Liver (tissue), 8 donors: ENCODE measurements at regions not wholly inside any gene's neighbourhood (a gene's known extent, or its start where the extent isn't known, plus 50 kb on each side); places are given as distances from the start of the nearest gene placed in this dataset.

Source experiments
- DNase-seq: peaks from one replicate; pipeline ENCODE4 v3.0.0-alpha.2; 2017; ENCODE audit warnings: low spot score
- H3K27ac ChIP-seq, 2 donors: one replicate each; pipeline ENCODE4 v1.7.0; 2013; ENCODE audit warnings: inconsistent platforms in 2 of 2, low read length in 2 of 2, control low read depth in 1 of 2, low read depth in 1 of 2, mild to moderate bottlenecking in 1 of 2
- H3K27me3 ChIP-seq, 4 donors: one replicate each; pipeline versions ENCODE4 v1.6.1 to v1.7.0; 2013; ENCODE audit warnings: low read length in 3 of 4, inconsistent platforms in 1 of 4, mild to moderate bottlenecking in 1 of 4, moderate library complexity in 1 of 4; ENCODE audit not compliant: control insufficient read depth in 4 of 4, insufficient read depth in 4 of 4
- H3K36me3 ChIP-seq, 4 donors: one replicate each; pipeline versions ENCODE4 v1.6.1 to v1.7.0; 2013; ENCODE audit warnings: low read length in 3 of 4, mild to moderate bottlenecking in 3 of 4, low read depth in 1 of 4, moderate library complexity in 1 of 4; ENCODE audit not compliant: control insufficient read depth in 4 of 4, insufficient read depth in 3 of 4
- H3K4me1 ChIP-seq, 4 donors: one replicate each; pipeline versions ENCODE4 v1.6.1 to v1.7.0; 2013; ENCODE audit warnings: low read length in 3 of 4, mild to moderate bottlenecking in 3 of 4, moderate library complexity in 1 of 4; ENCODE audit not compliant: control insufficient read depth in 4 of 4, insufficient read depth in 4 of 4
- H3K4me3 ChIP-seq, 3 donors: one replicate each; pipeline versions ENCODE4 v1.6.1 to v1.7.0; 2013; ENCODE audit warnings: low read length in 3 of 3, control low read depth in 1 of 3, low read depth in 1 of 3, mild to moderate bottlenecking in 1 of 3
- H3K9ac ChIP-seq, 2 donors: one replicate each; pipeline ENCODE4 v1.7.0; 2013; ENCODE audit warnings: low read length in 2 of 2, mild to moderate bottlenecking in 2 of 2, moderate library complexity in 2 of 2, control low read depth in 1 of 2, low read depth in 1 of 2
- H3K9me3 ChIP-seq, 4 donors: one replicate each; pipeline versions ENCODE4 v1.6.1 to v1.7.0; 2013; ENCODE audit warnings: low read length in 3 of 4; ENCODE audit not compliant: control insufficient read depth in 4 of 4
- ATF3 ChIP-seq: IDR thresholded peaks from 2 replicates; pipeline ENCODE4 v1.6.1; 2016; ENCODE audit warnings: antibody characterized with exemption
- CTCF ChIP-seq: fragments of 150-350 bp; IDR thresholded peaks from 2 replicates; pipeline ENCODE4 v1.5.1; 2017; ENCODE audit warnings: improper control_type of control experiment, low read depth, low read length; ENCODE audit not compliant: missing input control
- EGR1 ChIP-seq, 2 donors: IDR thresholded peaks; 2 replicates each; pipeline ENCODE4 v1.6.1; 2016 to 2018; ENCODE audit warnings: antibody characterized with exemption in 2 of 2, low read depth in 2 of 2
- FOXA1 ChIP-seq: IDR thresholded peaks from 2 replicates; pipeline ENCODE4 v1.6.1; 2016; ENCODE audit warnings: antibody characterized with exemption
- FOXA2 ChIP-seq: IDR thresholded peaks from 2 replicates; pipeline ENCODE4 v1.6.1; 2016; ENCODE audit warnings: antibody characterized with exemption
- GABPA ChIP-seq, 2 donors: IDR thresholded peaks in 1 of 2; conservative IDR thresholded peaks in 1 of 2; 2 replicates each; pipeline ENCODE4 v1.6.1; 2016; ENCODE audit warnings: antibody characterized with exemption in 2 of 2, mild to moderate bottlenecking in 1 of 2, moderate library complexity in 1 of 2
- HNF4A ChIP-seq, 2 donors: conservative IDR thresholded peaks; 2 replicates each; pipeline ENCODE4 v1.6.1; 2016; ENCODE audit warnings: antibody characterized with exemption in 2 of 2, mild to moderate bottlenecking in 2 of 2
- HNF4G ChIP-seq: IDR thresholded peaks from 2 replicates; pipeline ENCODE4 v1.6.1; 2016; ENCODE audit warnings: antibody characterized with exemption
- JUND ChIP-seq, 2 donors: IDR thresholded peaks; 2 replicates each; pipeline ENCODE4 v1.6.1; 2016; ENCODE audit warnings: antibody characterized with exemption in 2 of 2
- MAX ChIP-seq: IDR thresholded peaks from 2 replicates; pipeline ENCODE4 v1.6.1; 2016; ENCODE audit warnings: antibody characterized with exemption
- NR2F2 ChIP-seq: IDR thresholded peaks from 2 replicates; pipeline ENCODE4 v1.6.1; 2016; ENCODE audit warnings: antibody characterized with exemption
- RAD21 ChIP-seq, 2 donors: IDR thresholded peaks; 2 replicates each; pipeline ENCODE4 v1.6.1; 2016; ENCODE audit warnings: antibody characterized with exemption in 2 of 2, mild to moderate bottlenecking in 2 of 2
- REST ChIP-seq: IDR thresholded peaks from 2 replicates; pipeline ENCODE4 v1.6.1; 2016; ENCODE audit warnings: antibody characterized with exemption, mild to moderate bottlenecking
- RXRA ChIP-seq, 2 donors: IDR thresholded peaks; 2 replicates each; pipeline ENCODE4 v1.6.1; 2017 to 2018; ENCODE audit warnings: antibody characterized with exemption in 2 of 2, mild to moderate bottlenecking in 1 of 2
- SP1 ChIP-seq: IDR thresholded peaks from 2 replicates; pipeline ENCODE4 v1.6.1; 2018; ENCODE audit warnings: antibody characterized with exemption, mild to moderate bottlenecking
- TAF1 ChIP-seq: conservative IDR thresholded peaks from 2 replicates; pipeline ENCODE4 v1.6.1; 2016; ENCODE audit warnings: antibody characterized with exemption, mild to moderate bottlenecking
- YY1 ChIP-seq: IDR thresholded peaks from 2 replicates; pipeline ENCODE4 v1.6.1; 2016; ENCODE audit warnings: antibody characterized with exemption, mild to moderate bottlenecking
- ZBTB33 ChIP-seq: IDR thresholded peaks from 2 replicates; pipeline ENCODE4 v1.6.1; 2016; ENCODE audit warnings: antibody characterized with exemption
- WGBS: extraction: QIAGEN DNeasy Blood & Tissue Kit; methylation state at CpG from one replicate; pipeline ENCODE4 v1.1.7; 2013; 5-methylcytosine and 5-hydroxymethylcytosine counted together
- donor health status: healthy.
- donor health status: healthy.
- donor health status: healthy.
- donor health status: healthy.
- donor health status: healthy.

GRCh38 chr19:28553005-28553404 lies 659.9 kb downstream of the UQCRFS1 start:
- Histone ChIP-seq H3K4me1 (peaks cover 2 to 10% (median 8%) of the 10 kb centered on the region in 4 donors), H3K27ac (no peak overlapping the region), H3K36me3 (no peaks in the 10 kb centered on the region), H3K9ac (no peak overlapping the region), H3K9me3 (no peaks in the 10 kb centered on the region), H3K27me3 (no peaks in the 10 kb centered on the region), H3K4me3 (no peak overlapping the region)
- TF ChIP-seq TAF1 (no peak), GABPA (IDR thresholded peaks at IDR 0.05 in 1 of 2, conservative IDR thresholded peaks at IDR 0.05 in 1 of 2) (no peak), SP1 (no peak), HNF4A (conservative IDR thresholded peaks at IDR 0.05) (no peak), CTCF (no peak), FOXA1 (no peak), RXRA (IDR thresholded peaks at IDR 0.05) (no peak), ZBTB33 (no peak), MAX (no peak), EGR1 (IDR thresholded peaks at IDR 0.05; ENCODE audit: low read depth in 2 of 2) (no peak), ATF3 (no peak), RAD21 (IDR thresholded peaks at IDR 0.05) (no peak), FOXA2 (no peak), JUND (IDR thresholded peaks at IDR 0.05) (no peak), HNF4G (no peak)
- 78% methylated on average over 5 of the region's 5 CpGs for WGBS
- DNase-seq: no peak

- WGBS: 29% methylated on average over 7 of the region's 7 CpGs
- Histone ChIP-seq H3K4me1 (peaks cover 2 to 10% (median 8%) of the 10 kb centered on the region in 4 donors), H3K9ac (no peak overlapping the region), H3K4me3 (no peak overlapping the region), H3K27me3 (no peaks in the 10 kb centered on the region), H3K9me3 (no peaks in the 10 kb centered on the region), H3K27ac (no peak overlapping the region), H3K36me3 (no peaks in the 10 kb centered on the region)
- no peak for TF ChIP-seq FOXA1
- no peak for TF ChIP-seq REST
- no peak for TF ChIP-seq ZBTB33
- no peak for TF ChIP-seq EGR1 (IDR thresholded peaks at IDR 0.05; ENCODE audit: low read depth in 2 of 2)
- no peak for TF ChIP-seq NR2F2
- no peak for TF ChIP-seq RAD21 (IDR thresholded peaks at IDR 0.05)
- no peak for TF ChIP-seq YY1
- TF ChIP-seq HNF4A (conservative IDR thresholded peaks at IDR 0.05): no peak
- TF ChIP-seq JUND (IDR thresholded peaks at IDR 0.05): no peak
- no peak for TF ChIP-seq RXRA (IDR thresholded peaks at IDR 0.05)
- no peak for TF ChIP-seq TAF1
- TF ChIP-seq CTCF: no peak
- DNase-seq: no peak
These were observed 663.2 kb downstream of the UQCRFS1 start for GRCh38 chr19:28549680-28550277.
